H1 (cell line): ENCODE measurements at regions not wholly inside any gene's neighbourhood (a gene's known extent, or its start where the extent isn't known, plus 50 kb on each side); places are given as distances from the start of the nearest gene placed in this dataset.

Experiments used
- CTCF ChIA-PET: fragments of 300-600 bp; sonication (Branson Sonifier 250); formaldehyde crosslinking; loops from one replicate; lab custom pipeline; 2021; ENCODE audit not compliant: partially characterized antibody; lab: Charles Lee
- POLR2A ChIA-PET: fragments of 300-600 bp; sonication (Branson Sonifier 250); formaldehyde crosslinking; loops from one replicate; lab custom pipeline; 2021; ENCODE audit warnings: inconsistent platforms; ENCODE audit not compliant: partially characterized antibody; lab: Charles Lee
- DNase-seq, 2 experiments: peaks; one replicate each; pipeline versions ENCODE4 v3.0.0 to v3.0.0-alpha.2; 2010 to 2022; ENCODE audit warnings: low spot score in 2 of 2, low read depth in 1 of 2, mixed read lengths in 1 of 2
- FAIRE-seq: peaks from 2 replicates; lab custom pipeline; 2011; peaks lifted over from hg19 to GRCh38; lab: Jason Lieb, UNC
- H2AFZ ChIP-seq: 2 replicates; pipeline ENCODE4 v1.8.1; 2012; ENCODE audit warnings: low read length, inconsistent platforms
- H2AK5ac ChIP-seq: 2 replicates; pipeline ENCODE4 v1.6.1; 2013; ENCODE audit warnings: low read depth, low read length
- H2BK120ac ChIP-seq: replicated peaks from 2 replicates; pipeline ENCODE3; 2013; ENCODE audit warnings: low read depth, low read length, inconsistent platforms
- H2BK12ac ChIP-seq: 2 replicates; pipeline ENCODE4 v1.6.1; 2013; ENCODE audit warnings: low read depth, low read length
- H2BK15ac ChIP-seq: 2 replicates; pipeline ENCODE4 v1.6.1; 2013; ENCODE audit warnings: low read length
- H2BK20ac ChIP-seq: 2 replicates; pipeline ENCODE4 v1.6.1; 2013; ENCODE audit warnings: low read length
- H2BK5ac ChIP-seq: 2 replicates; pipeline ENCODE4 v1.6.1; 2013; ENCODE audit warnings: low read depth, low read length
- H3K14ac ChIP-seq: 2 replicates; pipeline ENCODE4 v1.6.1; 2013; ENCODE audit warnings: inconsistent platforms; ENCODE audit not compliant: insufficient read length
- H3K18ac ChIP-seq: 2 replicates; pipeline ENCODE4 v1.6.1; 2013; ENCODE audit warnings: low read length; ENCODE audit errors: extremely low read depth
- H3K23ac ChIP-seq: 2 replicates; pipeline ENCODE4 v1.6.1; 2013; ENCODE audit warnings: inconsistent platforms; ENCODE audit not compliant: insufficient read length
- H3K23me2 ChIP-seq: 2 replicates; pipeline ENCODE4 v1.6.1; 2013; ENCODE audit warnings: low read depth, low read length
- H3K27ac ChIP-seq: 2 replicates; pipeline ENCODE4 v1.6.1; 2011; ENCODE audit warnings: low read depth, low read length, inconsistent platforms
- H3K27me3 ChIP-seq, 4 experiments: replicated peaks in 1 of 4; 1 replicate in 1 of 4; 2 replicates in 3 of 4; pipeline versions ENCODE4 v1.6.1 to v1.8.1; 2011 to 2013; ENCODE audit warnings: low read length in 3 of 4, mild to moderate bottlenecking in 3 of 4, inconsistent platforms in 2 of 4, mixed read lengths in 2 of 4, moderate library complexity in 1 of 4; ENCODE audit not compliant: control insufficient read depth in 3 of 4, insufficient read depth in 3 of 4; ENCODE audit errors: extremely low read depth in 1 of 4
- H3K36me3 ChIP-seq, 4 experiments: 2 replicates each; pipeline versions ENCODE4 v1.6.1 to v1.8.1; 2011 to 2013; ENCODE audit warnings: mild to moderate bottlenecking in 4 of 4, low read length in 3 of 4, moderate library complexity in 2 of 4, control low read depth in 1 of 4, inconsistent platforms in 1 of 4; ENCODE audit not compliant: insufficient read depth in 4 of 4, control insufficient read depth in 2 of 4
- H3K4ac ChIP-seq: replicated peaks from 2 replicates; pipeline ENCODE3; 2013; ENCODE audit warnings: low read length, low read depth, mixed read lengths, inconsistent platforms; ENCODE audit not compliant: insufficient read length
- H3K4me1 ChIP-seq, 4 experiments: replicated peaks in 1 of 4; 1 replicate in 1 of 4; 2 replicates in 3 of 4; pipeline versions ENCODE4 v1.6.1 to v1.8.1; 2011 to 2013; ENCODE audit warnings: low read length in 3 of 4, inconsistent platforms in 2 of 4, mixed read lengths in 1 of 4; ENCODE audit not compliant: insufficient read depth in 4 of 4, control insufficient read depth in 3 of 4
- H3K4me2 ChIP-seq, 2 experiments: 2 replicates each; pipeline versions ENCODE4 v1.6.1 to v1.8.1; 2011 to 2013; ENCODE audit warnings: low read depth in 2 of 2, low read length in 2 of 2, control low read depth in 1 of 2, inconsistent platforms in 1 of 2, mild to moderate bottlenecking in 1 of 2; ENCODE audit not compliant: insufficient read depth in 1 of 2
- H3K4me3 ChIP-seq, 4 experiments: fragments of 200-600, 300-600 bp in 1 of 4; sonication (generic), shearing (Covaris generic), sonication (Bioruptor Twin) in 1 of 4; 2 replicates each; pipeline versions ENCODE4 v1.5.1 to v1.8.1; 2011 to 2016; ENCODE audit warnings: low read length in 4 of 4, low read depth in 3 of 4, control low read depth in 2 of 4, inconsistent platforms in 2 of 4, mild to moderate bottlenecking in 2 of 4, mixed read lengths in 1 of 4, moderate library complexity in 1 of 4; ENCODE audit not compliant: insufficient read depth in 2 of 4; ENCODE audit errors: extremely low read depth in 1 of 4
- H3K56ac ChIP-seq: replicated peaks from 2 replicates; pipeline ENCODE3; 2013; ENCODE audit warnings: low read depth, mild to moderate bottlenecking, mixed read lengths, low read length, inconsistent platforms; ENCODE audit not compliant: insufficient read length
- H3K79me1 ChIP-seq: 2 replicates; pipeline ENCODE4 v1.6.1; 2013; ENCODE audit warnings: low read depth, low read length, control low read depth
- H3K79me2 ChIP-seq, 2 experiments: 2 replicates each; pipeline versions ENCODE4 v1.6.1 to v1.8.1; 2012 to 2013; ENCODE audit warnings: low read length in 2 of 2, mild to moderate bottlenecking in 2 of 2, inconsistent platforms in 1 of 2; ENCODE audit not compliant: insufficient read depth in 2 of 2, control insufficient read depth in 1 of 2
- H3K9ac ChIP-seq, 4 experiments: replicated peaks in 1 of 4; 1 replicate in 1 of 4; 2 replicates in 3 of 4; pipeline versions ENCODE4 v1.6.1 to v1.8.1; 2011 to 2013; ENCODE audit warnings: low read depth in 3 of 4, low read length in 3 of 4, control low read depth in 2 of 4, mild to moderate bottlenecking in 2 of 4, moderate library complexity in 2 of 4, inconsistent platforms in 1 of 4; ENCODE audit errors: extremely low read depth in 1 of 4
- H3K9me3 ChIP-seq, 2 experiments: 2 replicates each; pipeline versions ENCODE4 v1.6.1 to v1.8.1; 2012 to 2013; ENCODE audit warnings: mild to moderate bottlenecking in 2 of 2, moderate library complexity in 2 of 2, control low read depth in 1 of 2, inconsistent platforms in 1 of 2, low read depth in 1 of 2, low read length in 1 of 2, mixed read lengths in 1 of 2; ENCODE audit not compliant: insufficient read depth in 2 of 2
- H4K20me1 ChIP-seq, 2 experiments: replicated peaks in 1 of 2; 2 replicates each; pipeline versions ENCODE3 to v1.8.1; 2011 to 2013; ENCODE audit warnings: inconsistent platforms in 2 of 2, low read length in 2 of 2, mild to moderate bottlenecking in 1 of 2; ENCODE audit not compliant: insufficient read depth in 2 of 2, control insufficient read depth in 1 of 2
- H4K5ac ChIP-seq: 2 replicates; pipeline ENCODE4 v1.6.1; 2013; ENCODE audit warnings: low read length, low read depth, mixed read lengths, inconsistent platforms; ENCODE audit not compliant: insufficient read length
- H4K8ac ChIP-seq: 2 replicates; pipeline ENCODE4 v1.8.0; 2013; ENCODE audit warnings: mild to moderate bottlenecking, moderate library complexity, low read length, inconsistent platforms; ENCODE audit not compliant: insufficient read depth; ENCODE audit errors: extremely low read depth
- H4K91ac ChIP-seq: replicated peaks from 2 replicates; pipeline ENCODE3; 2013; ENCODE audit warnings: low read length, mixed read lengths, inconsistent platforms; ENCODE audit not compliant: insufficient read length
- ATF2 ChIP-seq: IDR thresholded peaks from 2 replicates; pipeline ENCODE4 v1.6.1; 2012; ENCODE audit warnings: low read length, inconsistent platforms
- BACH1 ChIP-seq: IDR thresholded peaks from 2 replicates; pipeline ENCODE4 v1.6.1; 2012; ENCODE audit warnings: low read length, improper control_type of control experiment
- CTCF ChIP-seq, 3 experiments: IDR thresholded peaks; 1 replicate in 2 of 3; 2 replicates in 1 of 3; pipeline versions ENCODE4 v1.5.1 to v1.6.1; 2011; ENCODE audit warnings: low read length in 3 of 3, mild to moderate bottlenecking in 3 of 3, inconsistent platforms in 2 of 3, low read depth in 1 of 3, moderate library complexity in 1 of 3; ENCODE audit not compliant: insufficient read depth in 1 of 3; ENCODE audit errors: control extremely low read depth in 1 of 3
- KDM5A ChIP-seq: fragments of 200-600 bp; IDR thresholded peaks from 2 replicates; pipeline ENCODE4 v1.7.1; 2012; ENCODE audit warnings: mild to moderate bottlenecking, low read length, inconsistent platforms, mixed read lengths
- PHF8 ChIP-seq: fragments of 200-600 bp; sonication (generic); conservative IDR thresholded peaks from 2 replicates; pipeline ENCODE4 v1.7.1; 2012; ENCODE audit warnings: low read depth, mild to moderate bottlenecking, inconsistent platforms, low read length, moderate library complexity
- RXRA ChIP-seq: IDR thresholded peaks from 2 replicates; pipeline ENCODE4 v1.6.1; 2011; ENCODE audit warnings: low read depth, mild to moderate bottlenecking, low read length, moderate library complexity; ENCODE audit not compliant: insufficient read depth
- SP2 ChIP-seq: IDR thresholded peaks from 2 replicates; pipeline ENCODE4 v1.6.1; 2012; ENCODE audit warnings: mild to moderate bottlenecking, low read length, inconsistent platforms
- TAF1 ChIP-seq: IDR thresholded peaks from 2 replicates; pipeline ENCODE4 v1.6.1; 2011; ENCODE audit warnings: mild to moderate bottlenecking, low read depth, low read length
- YY1 ChIP-seq: IDR thresholded peaks from 2 replicates; pipeline ENCODE4 v1.6.1; 2011; ENCODE audit warnings: low read depth, mild to moderate bottlenecking, low read length
- WGBS, 2 experiments: shearing (Covaris generic) in 1 of 2; methylation state at CpG; one replicate each; pipeline versions ENCODE4 v1.1.6 to v1.1.7; 2013 to 2015; ENCODE audit warnings: low lambda C conversion rate in 2 of 2, mixed read lengths in 2 of 2, inconsistent platforms in 1 of 2, low coverage in 1 of 2, missing lambda C conversion rate in 1 of 2; ENCODE audit not compliant: insufficient replicate concordance in 2 of 2, insufficient coverage in 1 of 2, insufficient read length in 1 of 2; ENCODE audit errors: extremely low coverage in 1 of 2, missing lambda C conversion rate in 1 of 2; 5-methylcytosine and 5-hydroxymethylcytosine counted together

- no peak for FAIRE-seq
- TF ChIP-seq RXRA: no peak
- no peak for TF ChIP-seq ATF2
- TF ChIP-seq TAF1: no peak
- no peak for TF ChIP-seq BACH1
- TF ChIP-seq PHF8: no peak
- no peak for TF ChIP-seq CTCF (IDR thresholded peaks at IDR 0.05; ENCODE audit: control extremely low read depth in 1 of 3, insufficient read depth in 1 of 3, low read depth in 1 of 3, low read length in 3 of 3)
- no peak for TF ChIP-seq SP2
- no peak for TF ChIP-seq YY1
- no peak for TF ChIP-seq KDM5A
These were observed 423.7 kb upstream of the ANO5 start for GRCh38 chr11:21769188-21769587.

More at GRCh38 chr11:21769188-21769587, 423.7 kb upstream of the ANO5 start:
- POLR2A ChIA-PET: no interaction called here
- no peak for DNase-seq
- Histone ChIP-seq H3K9ac (no peak overlapping the region), H3K36me3 (no peaks in the 10 kb centered on the region), H3K79me2 (no peaks in the 10 kb centered on the region), H4K20me1 (no peaks in the 10 kb centered on the region), H3K23ac (no peak overlapping the region), H2BK120ac (no peak overlapping the region), H2BK20ac (no peak overlapping the region), H3K18ac (no peak overlapping the region), H3K27ac (no peak overlapping the region), H3K4me1 (no peaks in the 10 kb centered on the region), H2AK5ac (no peak overlapping the region), H2BK12ac (no peak overlapping the region), H3K4me2 (no peak overlapping the region), H3K23me2 (no peaks in the 10 kb centered on the region), H3K4me3 (no peak overlapping the region), H2BK5ac (no peak overlapping the region), H4K8ac (no peak overlapping the region), H3K14ac (no peak overlapping the region), H4K5ac (no peak overlapping the region), H3K79me1 (no peaks in the 10 kb centered on the region), H2BK15ac (no peak overlapping the region), H3K9me3 (no peaks in the 10 kb centered on the region; a peak in 1 of 4 replicates), H3K56ac (no peak overlapping the region), H4K91ac (no peak overlapping the region), H3K4ac (no peak overlapping the region), H3K27me3 (no peaks in the 10 kb centered on the region), H2AFZ (no peak overlapping the region)
- WGBS, 2 experiments: 93% methylated on average over 3 of the region's 3 CpGs; no CpG with 5 or more reads in 1 of the 2 experiments
- CTCF ChIA-PET: no interaction called here
